ENCODE measurements at regions not wholly inside any gene's neighbourhood (a gene's known extent, or its start where the extent isn't known, plus 50 kb on each side); places are given as distances from the start of the nearest gene placed in this dataset.

DNA sequence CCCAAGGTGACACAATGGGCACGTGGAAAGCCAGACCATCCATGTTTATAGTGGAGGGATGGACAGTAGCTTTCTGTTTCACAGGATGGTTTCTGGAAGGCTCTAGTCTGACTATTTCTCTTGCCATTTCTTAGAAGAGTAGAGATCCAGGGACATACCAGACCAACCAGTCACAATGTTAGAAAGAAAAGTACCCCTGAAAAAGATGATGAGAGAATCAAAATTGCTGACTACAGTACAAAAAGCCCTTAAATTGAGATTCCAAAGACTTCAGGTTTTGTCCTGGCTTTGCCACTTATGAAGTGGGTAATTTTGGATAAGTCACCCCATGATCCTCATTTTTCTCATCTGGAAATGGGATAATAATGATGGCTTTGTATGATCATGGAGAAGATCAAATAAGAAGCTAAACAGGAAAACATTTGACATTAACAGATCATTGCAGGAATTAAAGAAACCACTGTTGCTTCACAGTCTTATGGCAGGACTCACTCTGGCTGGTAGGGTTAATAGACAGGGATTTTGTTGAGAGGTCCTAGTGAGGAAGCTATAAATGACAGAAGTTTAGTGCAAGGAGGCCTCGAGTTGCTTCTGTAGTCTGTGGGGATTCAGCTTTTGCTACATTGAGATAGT, 386.0 kb downstream of the IRS1 start:
- Histone ChIP-seq H2AFZ (ENCODE audit: low read depth, low read length) (no peak overlapping the region), H3K9me3 (ENCODE audit: insufficient read depth, low read length, severe bottlenecking) (no peaks in the 10 kb centered on the region), H3K27me3 (ENCODE audit: insufficient read depth, low read length, poor library complexity) (no peaks in the 10 kb centered on the region), H3K79me2 (ENCODE audit: insufficient read depth, low read length) (no peaks in the 10 kb centered on the region), H4K20me1 (ENCODE audit: insufficient read depth, low read length) (no peaks in the 10 kb centered on the region), H3K27ac (ENCODE audit: low read length) (no peak overlapping the region), H3K36me3 (ENCODE audit: insufficient read depth, low read length) (no peaks in the 10 kb centered on the region), H3K4me3 (ENCODE audit: low read depth in 1 of 2, low read length in 2 of 2) (no peak overlapping the region), H3K9ac (ENCODE audit: low read depth, low read length) (no peak overlapping the region), H3K4me1 (ENCODE audit: insufficient read depth, low read length) (no peaks in the 10 kb centered on the region), H3K4me2 (ENCODE audit: insufficient read depth, low read length) (no peak overlapping the region)
- no peak for TF ChIP-seq EZH2 (IDR thresholded peaks at IDR 0.05; ENCODE audit: borderline replicate concordance, low read depth, low read length, severe bottlenecking)
- TF ChIP-seq, protein P1, sequence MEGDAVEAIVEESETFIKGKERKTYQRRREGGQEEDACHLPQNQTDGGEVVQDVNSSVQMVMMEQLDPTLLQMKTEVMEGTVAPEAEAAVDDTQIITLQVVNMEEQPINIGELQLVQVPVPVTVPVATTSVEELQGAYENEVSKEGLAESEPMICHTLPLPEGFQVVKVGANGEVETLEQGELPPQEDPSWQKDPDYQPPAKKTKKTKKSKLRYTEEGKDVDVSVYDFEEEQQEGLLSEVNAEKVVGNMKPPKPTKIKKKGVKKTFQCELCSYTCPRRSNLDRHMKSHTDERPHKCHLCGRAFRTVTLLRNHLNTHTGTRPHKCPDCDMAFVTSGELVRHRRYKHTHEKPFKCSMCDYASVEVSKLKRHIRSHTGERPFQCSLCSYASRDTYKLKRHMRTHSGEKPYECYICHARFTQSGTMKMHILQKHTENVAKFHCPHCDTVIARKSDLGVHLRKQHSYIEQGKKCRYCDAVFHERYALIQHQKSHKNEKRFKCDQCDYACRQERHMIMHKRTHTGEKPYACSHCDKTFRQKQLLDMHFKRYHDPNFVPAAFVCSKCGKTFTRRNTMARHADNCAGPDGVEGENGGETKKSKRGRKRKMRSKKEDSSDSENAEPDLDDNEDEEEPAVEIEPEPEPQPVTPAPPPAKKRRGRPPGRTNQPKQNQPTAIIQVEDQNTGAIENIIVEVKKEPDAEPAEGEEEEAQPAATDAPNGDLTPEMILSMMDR (IDR thresholded peaks at IDR 0.05; ENCODE audit: borderline replicate concordance, extremely low read depth, low read length, poor library complexity, severe bottlenecking): no peak
- no peak for DNase-seq
- ATAC-seq (ENCODE audit: insufficient read depth, low read depth): no peak

DNA sequence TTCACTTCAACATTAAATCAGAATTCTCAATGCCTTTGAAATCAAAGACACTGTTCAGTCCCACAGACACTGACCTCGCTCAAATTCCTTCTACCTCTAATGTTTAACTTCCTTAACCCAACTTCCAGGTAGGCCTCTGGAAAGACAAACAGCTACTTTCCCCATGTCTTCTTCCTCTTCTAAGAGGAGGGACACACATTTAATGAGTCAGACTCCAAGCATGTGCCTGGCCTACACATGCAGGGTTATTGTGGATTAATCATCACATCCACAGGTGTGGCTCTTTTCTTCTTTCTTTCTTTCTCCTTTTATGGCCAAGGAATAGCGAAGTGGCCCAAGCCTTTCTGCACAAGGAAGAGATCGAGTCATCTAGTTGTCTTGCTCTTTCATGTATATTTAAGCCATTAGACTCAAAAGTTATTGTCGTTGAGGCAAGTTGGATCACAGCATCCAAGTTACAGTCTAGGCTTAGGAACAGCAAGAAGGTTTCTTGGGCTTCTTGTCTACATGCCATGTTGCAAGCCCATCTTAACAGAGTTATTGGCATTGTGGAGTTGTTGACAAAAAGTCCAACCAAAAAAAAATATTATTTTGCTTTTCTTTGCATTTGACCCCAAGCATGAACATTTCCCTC, 387.8 kb downstream of the IRS1 start:
- no peaks in the 10 kb centered on the region for H4K20me1 ChIP-seq (ENCODE audit: insufficient read depth, low read length)
- no peaks in the 10 kb centered on the region for H3K9me3 ChIP-seq (ENCODE audit: insufficient read depth, low read length, severe bottlenecking)
- ATAC-seq (ENCODE audit: insufficient read depth, low read depth) (no peak), DNase-seq (no peak)
- H3K4me1 ChIP-seq (ENCODE audit: insufficient read depth, low read length): no peaks in the 10 kb centered on the region
- H3K9ac ChIP-seq (ENCODE audit: low read depth, low read length): no peak overlapping the region
- H3K4me2 ChIP-seq (ENCODE audit: insufficient read depth, low read length): no peak overlapping the region
- H2AFZ ChIP-seq (ENCODE audit: low read depth, low read length): no peak overlapping the region
- H3K27me3 ChIP-seq (ENCODE audit: insufficient read depth, low read length, poor library complexity): no peaks in the 10 kb centered on the region
- H3K79me2 ChIP-seq (ENCODE audit: insufficient read depth, low read length): no peaks in the 10 kb centered on the region
- TF ChIP-seq EZH2 (IDR thresholded peaks at IDR 0.05; ENCODE audit: borderline replicate concordance, low read depth, low read length, severe bottlenecking): no peak
- TF ChIP-seq, protein P1 (IDR thresholded peaks at IDR 0.05; ENCODE audit: borderline replicate concordance, extremely low read depth, low read length, poor library complexity, severe bottlenecking): no peak
- H3K36me3 ChIP-seq (ENCODE audit: insufficient read depth, low read length): no peaks in the 10 kb centered on the region
- no peak overlapping the region for H3K4me3 ChIP-seq (ENCODE audit: low read depth in 1 of 2, low read length in 2 of 2)
- H3K27ac ChIP-seq (ENCODE audit: low read length): no peak overlapping the region

DNA sequence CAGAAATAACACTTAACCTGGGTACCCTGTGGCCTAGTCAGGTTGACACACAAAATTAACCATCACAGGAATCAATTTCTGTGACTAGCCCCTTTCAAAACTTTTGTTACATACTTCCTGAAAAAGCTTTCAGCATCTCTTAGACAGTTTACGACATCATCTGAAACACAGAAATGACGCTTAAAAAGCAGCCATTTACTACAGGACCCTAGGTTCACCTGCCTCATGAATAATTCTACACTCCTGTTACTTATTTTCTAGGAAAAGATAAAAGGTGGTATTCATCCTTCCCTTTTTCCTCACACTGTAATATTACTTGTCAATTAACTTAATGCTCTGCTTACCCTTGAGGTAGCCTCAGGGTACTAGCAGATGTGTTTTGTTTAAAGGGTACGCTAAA, 388.4 kb downstream of the IRS1 start:
- H3K9me3 ChIP-seq (ENCODE audit: insufficient read depth, low read length, severe bottlenecking): no peaks in the 10 kb centered on the region
- no peaks in the 10 kb centered on the region for H3K79me2 ChIP-seq (ENCODE audit: insufficient read depth, low read length)
- no peaks in the 10 kb centered on the region for H3K4me1 ChIP-seq (ENCODE audit: insufficient read depth, low read length)
- H3K9ac ChIP-seq (ENCODE audit: low read depth, low read length): no peak overlapping the region
- H4K20me1 ChIP-seq (ENCODE audit: insufficient read depth, low read length): no peaks in the 10 kb centered on the region
- H3K27ac ChIP-seq (ENCODE audit: low read length): no peak overlapping the region
- ATAC-seq (ENCODE audit: insufficient read depth, low read depth) (no peak), DNase-seq (no peak)
- H2AFZ ChIP-seq (ENCODE audit: low read depth, low read length): no peak overlapping the region
- H3K4me3 ChIP-seq (ENCODE audit: low read depth in 1 of 2, low read length in 2 of 2): no peak overlapping the region
- no peaks in the 10 kb centered on the region for H3K36me3 ChIP-seq (ENCODE audit: insufficient read depth, low read length)
- TF ChIP-seq EZH2 (IDR thresholded peaks at IDR 0.05; ENCODE audit: borderline replicate concordance, low read depth, low read length, severe bottlenecking): no peak
- TF ChIP-seq, protein P1 (IDR thresholded peaks at IDR 0.05; ENCODE audit: borderline replicate concordance, extremely low read depth, low read length, poor library complexity, severe bottlenecking): no peak
- no peak overlapping the region for H3K4me2 ChIP-seq (ENCODE audit: insufficient read depth, low read length)
- H3K27me3 ChIP-seq (ENCODE audit: insufficient read depth, low read length, poor library complexity): no peaks in the 10 kb centered on the region
